ENCODE measurements at regions not wholly inside any gene's neighbourhood (a gene's known extent, or its start where the extent isn't known, plus 50 kb on each side); places are given as distances from the start of the nearest gene placed in this dataset.

GRCh38 chr2:144703852-144704708 lies 184.2 kb upstream of the ZEB2 start:
- POLR2A ChIA-PET = interaction anchor here (1.4 kb wide), 1 partner anchor 142 kb away, joined by 3 read pairs; no protein-coding TSS in a partner anchor
- H3K27me3 Mint-ChIP-seq = no peaks in the 10 kb centered on the region
- H3K9me3 Mint-ChIP-seq = no peaks in the 10 kb centered on the region
- H3K27ac Mint-ChIP-seq = peak overlapping the region; percentile 73
- ATAC-seq (ENCODE audit: low read depth) = peak; percentile 81
- peaks cover 51% of the 10 kb centered on the region for H3K4me1 Mint-ChIP-seq
- TF ChIP-seq CTCF (IDR thresholded peaks at IDR 0.05) = no peak
- no peaks in the 10 kb centered on the region for H3K36me3 Mint-ChIP-seq (ENCODE audit: low read depth)
- intact Hi-C loops (cut with micrococcal nuclease) = loop anchor here (1.0 to 5.0 kb wide), 5 partner anchors 17 to 1048 kb away; a partner anchor contains a TSS
- peak overlapping the region; percentile 36 for H3K4me3 Mint-ChIP-seq
- DNase-seq = peak; percentile 27
- CTCF ChIA-PET = no interaction called here

- ChIA-PET CTCF (interaction anchor here (0.7 kb wide), 2 partner anchors 983 to 1524 kb away, joined by 4 read pairs; no protein-coding TSS in a partner anchor), POLR2A (interaction anchor here (1.0 to 1.6 kb wide), 4 partner anchors 18 to 183 kb away, joined by 3 to 10 read pairs (median 4); partner anchors contain the start of gene ZEB2)
- no peak for TF ChIP-seq CTCF (IDR thresholded peaks at IDR 0.05)
- no peaks in the 10 kb centered on the region for H3K9me3 Mint-ChIP-seq
- intact Hi-C loops (cut with micrococcal nuclease) = loop anchor here (2.0 to 5.0 kb wide), 4 partner anchors 15 to 370 kb away; a partner anchor contains a TSS
- H3K4me3 Mint-ChIP-seq = peak overlapping the region; percentile 35
- H3K27me3 Mint-ChIP-seq = no peaks in the 10 kb centered on the region
- H3K4me1 Mint-ChIP-seq = peaks cover 51% of the 10 kb centered on the region
- peak overlapping the region; percentile 71 for H3K27ac Mint-ChIP-seq
- ATAC-seq (ENCODE audit: low read depth) = peak; percentile 57
- H3K36me3 Mint-ChIP-seq (ENCODE audit: low read depth) = no peaks in the 10 kb centered on the region
- no peak for DNase-seq
Measured at GRCh38 chr2:144702051-144702450, 182.1 kb upstream of the ZEB2 start.

GRCh38 chr2:144701259-144701658 lies 181.3 kb upstream of the ZEB2 start:
- no peak overlapping the region for H3K4me3 Mint-ChIP-seq
- no peaks in the 10 kb centered on the region for H3K27me3 Mint-ChIP-seq
- CTCF ChIA-PET = no interaction called here
- ATAC-seq (ENCODE audit: low read depth) (no peak), DNase-seq (no peak)
- POLR2A ChIA-PET = interaction anchor here (0.5 to 1.6 kb wide), 5 partner anchors 17 to 186 kb away, joined by 3 to 10 read pairs (median 3); partner anchors contain the start of gene ZEB2
- TF ChIP-seq CTCF (IDR thresholded peaks at IDR 0.05) = no peak
- no peaks in the 10 kb centered on the region for H3K36me3 Mint-ChIP-seq (ENCODE audit: low read depth)
- peak overlapping the region; percentile 26 for H3K27ac Mint-ChIP-seq
- H3K4me1 Mint-ChIP-seq = peaks cover 51% of the 10 kb centered on the region
- no peaks in the 10 kb centered on the region for H3K9me3 Mint-ChIP-seq
- intact Hi-C loops (cut with micrococcal nuclease) = loop anchor here (5.0 kb wide), 2 partner anchors 94 to 369 kb away; a partner anchor contains a TSS

- no peaks in the 10 kb centered on the region for H3K36me3 Mint-ChIP-seq (ENCODE audit: low read depth)
- CTCF ChIA-PET = no interaction called here
- TF ChIP-seq CTCF (IDR thresholded peaks at IDR 0.05) = no peak
- H3K27ac Mint-ChIP-seq = no peak overlapping the region
- no peaks in the 10 kb centered on the region for H3K9me3 Mint-ChIP-seq
- H3K4me1 Mint-ChIP-seq = peaks cover 24% of the 10 kb centered on the region
- H3K27me3 Mint-ChIP-seq = no peaks in the 10 kb centered on the region
- POLR2A ChIA-PET = no interaction called here
- DNase-seq (no peak), ATAC-seq (ENCODE audit: low read depth) (no peak)
- intact Hi-C loops (cut with micrococcal nuclease) = no loop called here
- H3K4me3 Mint-ChIP-seq = no peak overlapping the region
Measured at GRCh38 chr2:144698156-144698555, 178.2 kb upstream of the ZEB2 start.

GRCh38 chr2:144695657-144696056 lies 175.7 kb upstream of the ZEB2 start:
- no peak overlapping the region for H3K4me3 Mint-ChIP-seq
- H3K27ac Mint-ChIP-seq = no peak overlapping the region
- ATAC-seq (ENCODE audit: low read depth) (no peak), DNase-seq (no peak)
- H3K36me3 Mint-ChIP-seq (ENCODE audit: low read depth) = no peaks in the 10 kb centered on the region
- H3K9me3 Mint-ChIP-seq = no peaks in the 10 kb centered on the region
- POLR2A ChIA-PET = no interaction called here
- CTCF ChIA-PET = no interaction called here
- H3K27me3 Mint-ChIP-seq = no peaks in the 10 kb centered on the region
- H3K4me1 Mint-ChIP-seq = peaks cover 2% of the 10 kb centered on the region
- intact Hi-C loops (cut with micrococcal nuclease) = no loop called here
- TF ChIP-seq CTCF (IDR thresholded peaks at IDR 0.05) = no peak
